Vagina (tissue), 2 donors: ENCODE measurements at regions not wholly inside any gene's neighbourhood (a gene's known extent, or its start where the extent isn't known, plus 50 kb on each side); places are given as distances from the start of the nearest gene placed in this dataset.

Experiments
- DNase-seq, 2 donors: peaks; one replicate each; pipeline ENCODE4 v3.0.0-alpha.2; 2017; ENCODE audit errors: extremely low spot score in 2 of 2
- H3K27ac ChIP-seq: fragments of 200-600 bp; sonication (generic); one replicate; pipeline ENCODE4 v1.5.1; 2019
- H3K27me3 ChIP-seq: fragments of 200-600 bp; sonication (generic); one replicate; pipeline ENCODE4 v1.5.1; 2019
- H3K36me3 ChIP-seq, 2 donors: fragments of 200-600 bp; sonication (generic); one replicate each; pipeline ENCODE4 v1.5.1; 2017 to 2019
- H3K4me1 ChIP-seq: fragments of 200-600 bp; sonication (generic); one replicate; pipeline ENCODE4 v1.5.1; 2019
- H3K4me3 ChIP-seq, 2 donors: fragments of 200-600 bp; sonication (generic); 1 replicate in 1 of 2; 2 replicates in 1 of 2; pipeline ENCODE4 v1.5.1; 2016 to 2019
- H3K9me3 ChIP-seq: fragments of 200-600 bp; sonication (generic); one replicate; pipeline ENCODE4 v1.5.1; 2019
- POLR2A ChIP-seq, 2 donors: fragments of 450-650 bp; IDR thresholded peaks; one replicate each; pipeline ENCODE4 v1.6.1; 2017; ENCODE audit warnings: antibody characterized with exemption in 2 of 2, mild to moderate bottlenecking in 2 of 2, moderate library complexity in 2 of 2
- POLR2AphosphoS5 ChIP-seq, 2 donors: sonication (generic); formaldehyde crosslinking; IDR thresholded peaks; one replicate each; pipeline ENCODE4 v1.9.0; 2017; ENCODE audit warnings: antibody characterized with exemption in 2 of 2, mild to moderate bottlenecking in 2 of 2, low read depth in 1 of 2; ENCODE audit not compliant: insufficient read depth in 1 of 2
- intact Hi-C: fragments of 100-400 bp; cut with DNase I; formaldehyde crosslinking; loops from one replicate; pipeline ENCODE4 v1.15.1; 2023
- TF ChIP-seq, protein P1 (sequence below), 3 experiments: fragments of 450-650 bp in 2 of 3; fragments of 200-600 bp in 1 of 3; sonication (generic) in 1 of 3; IDR thresholded peaks; one replicate each; pipeline ENCODE4 v1.5.1; 2017 to 2019; ENCODE audit warnings: antibody characterized with exemption in 3 of 3, mild to moderate bottlenecking in 2 of 3, moderate library complexity in 2 of 3

GRCh38 chr14:34027130-34027989 is 76.5 kb upstream of the EGLN3 start:
- no peak for DNase-seq
- intact Hi-C loops = no loop called here
- no peaks in the 10 kb centered on the region for H3K36me3 ChIP-seq

DNA sequence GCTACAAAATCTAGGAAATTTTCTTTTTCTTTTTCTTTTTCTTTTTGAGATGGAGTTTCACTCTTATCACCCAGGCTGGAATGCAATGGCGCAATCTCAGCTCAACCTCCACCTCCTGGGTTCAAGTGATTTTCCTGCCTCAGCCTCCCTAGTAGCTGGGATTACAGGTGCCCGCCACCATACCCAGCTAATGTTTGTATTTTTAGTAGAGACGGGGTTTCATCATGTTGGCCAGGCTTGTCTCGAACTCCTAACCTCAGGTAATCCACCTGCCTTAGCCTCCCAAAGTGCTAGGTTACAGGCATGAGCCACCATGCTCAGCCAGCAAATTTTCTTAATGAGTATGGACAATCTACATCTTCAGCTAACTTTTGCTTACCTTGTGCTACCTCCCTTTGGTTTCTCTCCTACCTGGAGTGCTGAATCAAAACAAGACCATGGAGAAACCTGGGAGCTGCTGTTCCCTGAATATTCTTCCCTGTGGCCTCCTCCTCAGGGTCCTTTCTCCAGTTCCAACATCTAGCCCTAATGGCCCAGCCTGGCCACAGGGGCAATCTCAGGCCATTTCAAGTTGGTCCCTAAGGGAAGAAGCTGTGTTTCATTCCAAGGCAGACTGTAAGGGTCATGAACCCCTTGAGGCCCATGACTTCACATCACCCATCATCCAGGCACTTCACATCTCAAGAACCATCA is 74.6 kb upstream of the EGLN3 start:
- no peak overlapping the region for H3K27ac ChIP-seq
- H3K9me3 ChIP-seq = no peaks in the 10 kb centered on the region
- no peak for DNase-seq
- no peak overlapping the region for H3K4me3 ChIP-seq
- H3K36me3 ChIP-seq = no peaks in the 10 kb centered on the region
- H3K27me3 ChIP-seq = no peaks in the 10 kb centered on the region
- TF ChIP-seq, protein P1, sequence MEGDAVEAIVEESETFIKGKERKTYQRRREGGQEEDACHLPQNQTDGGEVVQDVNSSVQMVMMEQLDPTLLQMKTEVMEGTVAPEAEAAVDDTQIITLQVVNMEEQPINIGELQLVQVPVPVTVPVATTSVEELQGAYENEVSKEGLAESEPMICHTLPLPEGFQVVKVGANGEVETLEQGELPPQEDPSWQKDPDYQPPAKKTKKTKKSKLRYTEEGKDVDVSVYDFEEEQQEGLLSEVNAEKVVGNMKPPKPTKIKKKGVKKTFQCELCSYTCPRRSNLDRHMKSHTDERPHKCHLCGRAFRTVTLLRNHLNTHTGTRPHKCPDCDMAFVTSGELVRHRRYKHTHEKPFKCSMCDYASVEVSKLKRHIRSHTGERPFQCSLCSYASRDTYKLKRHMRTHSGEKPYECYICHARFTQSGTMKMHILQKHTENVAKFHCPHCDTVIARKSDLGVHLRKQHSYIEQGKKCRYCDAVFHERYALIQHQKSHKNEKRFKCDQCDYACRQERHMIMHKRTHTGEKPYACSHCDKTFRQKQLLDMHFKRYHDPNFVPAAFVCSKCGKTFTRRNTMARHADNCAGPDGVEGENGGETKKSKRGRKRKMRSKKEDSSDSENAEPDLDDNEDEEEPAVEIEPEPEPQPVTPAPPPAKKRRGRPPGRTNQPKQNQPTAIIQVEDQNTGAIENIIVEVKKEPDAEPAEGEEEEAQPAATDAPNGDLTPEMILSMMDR (IDR thresholded peaks at IDR 0.05) = no peak
- no peak for TF ChIP-seq POLR2A (IDR thresholded peaks at IDR 0.05)
- no peak for TF ChIP-seq POLR2AphosphoS5 (IDR thresholded peaks at IDR 0.05; ENCODE audit: insufficient read depth in 1 of 2, low read depth in 1 of 2)
- peaks cover 6% of the 10 kb centered on the region for H3K4me1 ChIP-seq
- intact Hi-C loops = no loop called here

More at GRCh38 chr14:34027130-34027989, 76.5 kb upstream of the EGLN3 start:
- TF ChIP-seq POLR2AphosphoS5 (IDR thresholded peaks at IDR 0.05; ENCODE audit: insufficient read depth in 1 of 2, low read depth in 1 of 2) = no peak
- TF ChIP-seq, protein P1 (IDR thresholded peaks at IDR 0.05) = no peak
- no peak for TF ChIP-seq POLR2A (IDR thresholded peaks at IDR 0.05)
- Histone ChIP-seq H3K9me3 (no peaks in the 10 kb centered on the region), H3K27ac (no peak overlapping the region), H3K27me3 (no peaks in the 10 kb centered on the region), H3K4me1 (peaks cover 11% of the 10 kb centered on the region), H3K4me3 (no peak overlapping the region)

DNA sequence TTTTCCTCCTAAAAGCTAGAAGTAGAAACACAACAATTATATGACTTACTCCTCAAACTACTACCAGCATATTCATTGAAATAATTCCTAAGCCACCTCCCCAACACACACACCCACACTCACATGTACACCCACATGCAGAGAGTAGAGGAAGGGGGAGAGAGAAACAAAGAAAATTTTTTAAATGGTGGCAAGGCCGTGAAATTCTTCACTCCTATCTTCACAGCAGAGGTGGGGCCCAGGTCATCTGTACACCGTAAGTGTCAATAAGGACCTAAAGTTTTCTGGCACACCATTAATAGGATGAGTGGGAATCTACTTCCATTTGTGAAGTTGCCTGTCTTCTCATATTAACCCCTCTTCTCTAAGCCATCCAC is 73.9 kb upstream of the EGLN3 start:
- intact Hi-C loops = no loop called here
- Histone ChIP-seq H3K4me1 (peaks cover 6% of the 10 kb centered on the region), H3K36me3 (no peaks in the 10 kb centered on the region), H3K9me3 (no peaks in the 10 kb centered on the region), H3K27me3 (no peaks in the 10 kb centered on the region), H3K27ac (no peak overlapping the region), H3K4me3 (no peak overlapping the region)
- no peak for DNase-seq
- no peak for TF ChIP-seq POLR2AphosphoS5 (IDR thresholded peaks at IDR 0.05; ENCODE audit: insufficient read depth in 1 of 2, low read depth in 1 of 2)
- TF ChIP-seq, protein P1 (IDR thresholded peaks at IDR 0.05) = no peak
- no peak for TF ChIP-seq POLR2A (IDR thresholded peaks at IDR 0.05)

DNA sequence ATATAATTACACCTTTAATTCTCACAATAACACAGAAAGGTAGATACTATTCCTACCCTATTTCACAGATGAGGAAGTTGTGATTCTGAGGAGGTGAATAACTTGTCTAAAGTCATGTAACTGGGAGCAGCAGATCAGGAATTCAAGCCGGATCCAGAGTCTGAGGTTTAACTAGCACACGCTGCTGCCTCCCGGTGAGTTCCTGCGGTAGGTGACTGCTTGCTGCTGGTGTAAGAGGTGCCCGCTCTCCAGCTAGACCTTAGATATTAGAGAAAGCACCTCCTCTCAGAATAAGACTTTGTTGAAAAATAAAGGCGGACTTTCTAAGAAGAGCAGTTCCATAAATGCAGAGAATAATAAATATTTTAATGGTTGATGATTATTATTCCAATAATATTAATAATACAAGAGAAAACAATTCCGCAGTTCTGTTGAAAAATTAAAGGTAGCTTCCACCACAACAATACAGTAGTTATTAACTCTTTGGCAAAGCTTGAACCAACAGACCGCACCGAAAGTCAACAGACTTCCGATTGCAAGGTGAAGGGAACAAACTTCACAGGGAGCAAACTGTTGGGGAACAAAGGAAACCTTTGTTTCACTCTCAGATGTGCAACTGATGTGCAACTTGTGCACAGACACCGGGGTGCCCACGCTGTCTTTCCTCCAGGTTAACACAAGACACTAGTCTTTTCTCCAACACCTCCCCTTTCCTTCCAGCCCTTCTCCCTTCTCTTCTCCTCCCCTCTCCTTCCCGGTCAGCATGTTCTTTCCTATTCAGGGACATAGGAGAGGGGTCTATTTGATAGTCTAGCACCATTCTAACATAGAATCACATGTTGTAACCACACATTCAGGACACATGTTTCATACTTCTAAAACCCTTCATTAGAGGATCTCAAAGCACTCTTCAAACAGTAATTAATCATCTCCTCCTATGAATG is 73.2 kb upstream of the EGLN3 start:
- H3K27me3 ChIP-seq = no peaks in the 10 kb centered on the region
- no peak overlapping the region for H3K4me3 ChIP-seq
- no peaks in the 10 kb centered on the region for H3K36me3 ChIP-seq
- H3K4me1 ChIP-seq = no peaks in the 10 kb centered on the region
- intact Hi-C loops = no loop called here
- DNase-seq = no peak
- no peaks in the 10 kb centered on the region for H3K9me3 ChIP-seq
- no peak overlapping the region for H3K27ac ChIP-seq
- TF ChIP-seq POLR2A (IDR thresholded peaks at IDR 0.05) = no peak
- TF ChIP-seq, protein P1 (IDR thresholded peaks at IDR 0.05) = no peak
- no peak for TF ChIP-seq POLR2AphosphoS5 (IDR thresholded peaks at IDR 0.05; ENCODE audit: insufficient read depth in 1 of 2, low read depth in 1 of 2)
